GM19463 (cell line): ENCODE measurements at regions not wholly inside any gene's neighbourhood (a gene's known extent, or its start where the extent isn't known, plus 50 kb on each side); places are given as distances from the start of the nearest gene placed in this dataset.

ENCODE experiments used
- ATAC-seq: cut with Tn5 transposase; IDR thresholded peaks from one replicate; pipeline ENCODE4 v1.9.1; 2021; ENCODE audit warnings: mild to moderate bottlenecking, moderate library complexity; ENCODE audit not compliant: unreplicated experiment

DNA sequence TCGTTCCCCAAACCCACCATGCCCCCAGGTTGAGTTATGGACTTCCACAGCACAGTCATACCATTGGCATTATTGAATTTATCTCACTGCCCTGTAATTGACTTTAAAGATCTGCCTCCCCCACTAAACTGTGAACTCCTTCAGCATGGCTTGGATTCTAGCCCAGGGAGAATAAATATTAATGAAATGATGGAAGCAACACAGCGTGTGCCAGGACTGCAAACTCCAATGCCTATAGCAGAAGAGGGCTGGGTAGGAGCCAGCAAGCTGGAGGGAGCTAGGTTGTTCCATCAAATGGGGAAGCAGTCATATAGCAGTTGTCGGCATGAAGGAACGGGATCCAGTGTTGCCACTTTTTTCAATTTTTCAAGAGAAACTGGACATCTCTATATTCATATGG lies 69.0 kb upstream of the MSX2 start:
- ATAC-seq: no peak

DNA sequence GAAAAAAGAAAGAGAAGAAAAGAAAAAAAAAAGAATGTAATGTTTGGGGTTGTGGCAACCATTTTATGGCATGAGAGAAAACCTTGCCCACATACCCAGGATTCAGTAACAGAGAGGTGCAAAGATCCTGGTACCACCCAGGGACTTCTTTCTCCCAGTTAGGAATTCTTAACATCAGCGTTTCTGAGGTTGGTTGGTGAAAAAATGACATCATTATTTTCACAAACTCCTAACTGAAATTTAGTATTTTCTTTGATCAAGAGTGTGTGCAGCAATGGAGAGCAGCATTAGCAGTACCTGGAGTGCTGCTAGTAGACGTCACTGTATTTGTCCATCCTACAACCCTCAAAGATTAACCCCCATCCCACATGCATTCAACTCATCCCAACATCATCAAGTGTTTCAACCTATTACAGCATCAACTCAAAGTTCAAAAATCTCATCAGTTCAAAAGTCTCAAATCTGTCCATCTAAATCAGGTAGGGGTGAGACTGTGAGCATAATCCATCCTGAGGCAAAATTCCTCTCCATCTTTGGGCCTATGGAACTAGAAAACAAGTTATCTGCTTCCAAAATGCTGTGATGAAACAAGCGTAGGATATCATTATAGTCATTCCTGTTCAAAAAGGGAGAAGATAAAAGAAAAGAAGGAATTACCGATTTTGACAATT lies 60.1 kb upstream of the MSX2 start:
- no peak for ATAC-seq

DNA sequence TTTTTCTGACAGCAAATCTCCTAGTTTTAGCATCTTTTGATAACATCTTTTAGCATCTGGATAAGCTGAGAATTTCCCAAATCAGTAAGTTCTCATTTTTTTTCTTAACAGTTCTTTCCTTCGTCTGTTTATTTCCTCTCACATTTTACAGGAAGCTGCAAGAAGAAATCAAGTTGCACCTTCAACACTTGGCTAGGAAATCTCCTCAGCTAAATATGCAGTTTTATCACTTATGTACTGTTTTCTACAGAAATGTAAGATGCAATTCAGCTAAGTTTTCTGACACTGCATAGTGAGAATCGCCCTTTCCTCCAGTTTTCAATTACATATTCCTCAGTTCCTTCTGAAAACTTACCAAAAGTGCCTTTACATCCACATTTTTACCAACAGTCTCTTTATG lies 59.0 kb upstream of the MSX2 start:
- no peak for ATAC-seq

DNA sequence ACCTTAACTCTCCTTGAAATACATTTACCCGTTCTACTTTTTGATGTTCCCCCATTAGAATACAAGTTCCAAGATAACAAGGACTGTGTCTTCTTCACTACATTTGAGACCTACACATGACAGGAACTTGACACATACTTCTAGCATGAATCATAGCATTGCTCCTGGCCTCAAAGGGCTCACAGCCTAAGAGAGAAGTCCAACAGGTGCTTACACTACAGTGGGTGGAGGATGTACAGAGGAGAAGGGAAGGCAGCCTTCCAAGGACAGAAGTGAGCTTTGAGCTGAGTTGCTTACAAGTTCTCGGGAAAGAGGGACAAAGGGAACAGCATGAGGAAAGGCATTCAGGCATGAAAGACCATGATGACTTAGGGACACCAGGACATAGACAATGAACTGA lies 56.9 kb upstream of the MSX2 start:
- ATAC-seq: no peak

DNA sequence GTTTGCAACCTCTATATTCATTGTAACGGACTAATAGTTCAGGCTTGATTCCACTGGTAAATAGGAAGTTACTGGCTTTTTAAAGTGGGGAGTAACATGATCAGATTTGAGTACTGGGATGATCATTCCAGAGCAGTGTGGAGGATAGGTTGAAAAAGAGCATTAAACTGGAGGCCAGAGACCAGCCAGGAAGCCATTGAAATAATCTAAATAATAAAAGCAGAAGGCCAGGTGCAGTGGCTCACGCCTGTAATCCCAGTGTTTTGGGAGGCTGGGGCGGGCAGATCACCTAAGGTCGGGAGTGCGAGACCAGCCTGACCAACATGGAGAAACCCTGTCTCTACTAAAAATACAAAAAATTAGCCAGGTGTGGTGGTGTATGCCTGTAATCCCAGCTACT lies 56.0 kb upstream of the MSX2 start:
- ATAC-seq: no peak
